Tibial artery (tissue), 4 donors: ENCODE measurements at regions not wholly inside any gene's neighbourhood (a gene's known extent, or its start where the extent isn't known, plus 50 kb on each side); places are given as distances from the start of the nearest gene placed in this dataset.

ENCODE experiments used
- DNase-seq, 2 donors: peaks; one replicate each; pipeline ENCODE4 v3.0.0-alpha.2; 2019
- H3K27ac ChIP-seq, 2 donors: fragments of 200-600 bp; sonication (generic) in 1 of 2; 1 replicate in 1 of 2; 2 replicates in 1 of 2; pipeline ENCODE4 v1.5.1; 2018 to 2019; ENCODE audit warnings: mild to moderate bottlenecking in 1 of 2
- H3K27me3 ChIP-seq, 2 donors: fragments of 200-600 bp; sonication (generic) in 1 of 2; one replicate each; pipeline versions ENCODE4 v1.5.1 to v1.6.0; 2016 to 2019
- H3K36me3 ChIP-seq, 3 donors: fragments of 200-600 bp; sonication (generic) in 2 of 3; one replicate each; pipeline ENCODE4 v1.5.1; 2016 to 2019; ENCODE audit warnings: mild to moderate bottlenecking in 2 of 3
- H3K4me1 ChIP-seq, 4 donors: fragments of 200-600 bp; sonication (generic) in 2 of 4; 1 replicate in 3 of 4; 2 replicates in 1 of 4; pipeline ENCODE4 v1.5.1; 2016 to 2019
- H3K4me3 ChIP-seq, 2 donors: fragments of 200-600 bp; sonication (generic) in 1 of 2; 1 replicate in 1 of 2; 2 replicates in 1 of 2; pipeline ENCODE4 v1.5.1; 2018 to 2019; ENCODE audit warnings: mild to moderate bottlenecking in 2 of 2
- H3K9me3 ChIP-seq, 3 donors: fragments of 200-600 bp; sonication (generic) in 1 of 3; one replicate each; pipeline ENCODE4 v1.5.1; 2016 to 2019
- CTCF ChIP-seq, 2 experiments: fragments of 200-600 bp in 1 of 2; fragments of 450-650 bp in 1 of 2; IDR thresholded peaks; one replicate each; pipeline ENCODE4 v1.5.1; 2017 to 2019; ENCODE audit warnings: antibody characterized with exemption in 2 of 2, mild to moderate bottlenecking in 1 of 2, moderate library complexity in 1 of 2
- intact Hi-C: fragments of 100-400 bp; cut with DNase I; formaldehyde crosslinking; loops from one replicate; pipeline ENCODE4 v1.15.0; 2023; ENCODE audit warnings: low total_unique reads

- Histone ChIP-seq H3K36me3 (no peaks in the 10 kb centered on the region), H3K27ac (no peak overlapping the region), H3K27me3 (no peaks in the 10 kb centered on the region), H3K9me3 (no peaks in the 10 kb centered on the region), H3K4me3 (no peak overlapping the region), H3K4me1 (no peaks in the 10 kb centered on the region)
- intact Hi-C loops: no loop called here
- TF ChIP-seq CTCF (IDR thresholded peaks at IDR 0.05): no peak
- DNase-seq: no peak
Observed at GRCh38 chr6:134866563-134866962, 83.3 kb downstream of the ALDH8A1 start.

DNA sequence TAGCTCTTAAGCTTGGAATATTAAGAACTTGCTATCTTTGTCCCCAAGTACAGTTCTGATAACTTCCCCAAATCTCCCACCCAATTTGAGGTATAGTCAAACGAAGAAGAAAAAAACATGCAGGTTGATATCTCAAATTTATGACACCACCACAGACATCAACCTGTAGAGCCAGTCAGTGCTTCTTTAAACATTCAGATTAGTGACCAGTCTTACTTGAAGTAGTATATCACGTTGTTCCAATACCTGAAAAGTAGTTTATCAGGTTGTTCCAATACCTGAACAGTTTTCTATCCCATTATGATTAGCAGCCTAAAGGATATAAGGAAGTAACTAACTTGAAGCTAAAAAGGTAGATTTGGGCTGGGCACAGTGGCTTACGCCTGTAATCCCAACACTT lies 85.3 kb downstream of the ALDH8A1 start:
- no peaks in the 10 kb centered on the region for H3K36me3 ChIP-seq
- DNase-seq: no peak
- intact Hi-C loops: no loop called here
- no peak overlapping the region for H3K27ac ChIP-seq
- no peaks in the 10 kb centered on the region for H3K27me3 ChIP-seq
- no peak overlapping the region for H3K4me3 ChIP-seq
- no peaks in the 10 kb centered on the region for H3K4me1 ChIP-seq
- TF ChIP-seq CTCF (IDR thresholded peaks at IDR 0.05): no peak
- H3K9me3 ChIP-seq: no peaks in the 10 kb centered on the region

GRCh38 chr6:134863763-134864510 lies 86.0 kb downstream of the ALDH8A1 start:
- intact Hi-C loops: no loop called here
- no peaks in the 10 kb centered on the region for H3K4me1 ChIP-seq
- no peaks in the 10 kb centered on the region for H3K36me3 ChIP-seq
- no peak overlapping the region for H3K4me3 ChIP-seq
- no peak for TF ChIP-seq CTCF (IDR thresholded peaks at IDR 0.05)
- no peaks in the 10 kb centered on the region for H3K27me3 ChIP-seq
- no peaks in the 10 kb centered on the region for H3K9me3 ChIP-seq
- no peak for DNase-seq
- H3K27ac ChIP-seq: no peak overlapping the region

- DNase-seq: no peak
- H3K36me3 ChIP-seq: no peaks in the 10 kb centered on the region
- no peaks in the 10 kb centered on the region for H3K27me3 ChIP-seq
- no peak overlapping the region for H3K4me3 ChIP-seq
- intact Hi-C loops: no loop called here
- no peak for TF ChIP-seq CTCF (IDR thresholded peaks at IDR 0.05)
- no peaks in the 10 kb centered on the region for H3K4me1 ChIP-seq
- no peaks in the 10 kb centered on the region for H3K9me3 ChIP-seq
- H3K27ac ChIP-seq: no peak overlapping the region
Observed at GRCh38 chr6:134854366-134854765, 95.5 kb downstream of the ALDH8A1 start.

- Histone ChIP-seq H3K27ac (no peak overlapping the region), H3K27me3 (no peaks in the 10 kb centered on the region), H3K9me3 (no peaks in the 10 kb centered on the region), H3K36me3 (no peaks in the 10 kb centered on the region), H3K4me3 (no peak overlapping the region), H3K4me1 (no peaks in the 10 kb centered on the region)
- intact Hi-C loops: no loop called here
- TF ChIP-seq CTCF (IDR thresholded peaks at IDR 0.05): no peak
- DNase-seq: no peak
Observed at GRCh38 chr6:134853111-134854055, 96.5 kb downstream of the ALDH8A1 start.
